ENCODE measurements at regions not wholly inside any gene's neighbourhood (a gene's known extent, or its start where the extent isn't known, plus 50 kb on each side); places are given as distances from the start of the nearest gene placed in this dataset.
A peak's percentile ranks its signal among the peaks of the same experiment; 100 is the strongest.

DNA sequence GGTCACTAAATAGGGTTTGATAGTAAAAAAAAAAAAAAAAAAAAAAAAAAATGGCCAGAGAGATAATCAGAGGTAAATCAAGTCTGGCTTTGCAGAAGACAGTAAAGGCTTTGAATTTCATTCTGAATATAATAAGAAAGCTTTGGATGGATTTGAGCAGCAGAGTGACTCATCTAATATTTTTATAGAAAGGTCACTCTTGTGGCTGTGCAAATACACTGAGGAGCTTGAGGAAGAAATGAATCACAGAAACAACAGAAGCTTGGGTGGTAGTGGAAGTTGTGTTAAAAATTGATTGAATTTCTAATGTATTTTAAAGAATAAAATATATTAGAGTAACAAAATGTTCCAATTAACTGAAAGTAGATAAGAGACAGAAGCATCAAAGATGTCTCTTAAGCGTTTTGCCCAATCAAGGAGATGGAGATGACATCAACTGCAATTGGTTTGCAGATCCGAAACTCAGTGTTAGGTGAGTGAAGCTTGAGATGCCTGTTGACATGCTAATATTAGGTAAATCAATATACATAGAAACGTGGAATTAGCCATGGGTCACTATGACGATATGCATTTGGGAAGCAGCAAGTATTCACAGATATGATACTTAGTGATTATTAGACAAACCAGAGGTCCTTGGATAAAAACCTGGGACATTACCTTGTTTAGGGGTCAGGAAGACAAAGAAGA is 280.5 kb downstream of the GPM6A start:
- H4K12ac ChIP-seq (ENCODE audit: low read depth, low read length), result no peak overlapping the region
- no peak overlapping the region for H3K4ac ChIP-seq (ENCODE audit: low read depth, low read length)
- H3K4me2 ChIP-seq (ENCODE audit: low read length), result no peak overlapping the region
- H3K18ac ChIP-seq (ENCODE audit: low read length), result no peak overlapping the region
- DNase-seq, result no peak
- no peaks in the 10 kb centered on the region for H3K79me1 ChIP-seq (ENCODE audit: low read length)
- no peak overlapping the region for H3K9ac ChIP-seq (ENCODE audit: low read length)
- H3K23ac ChIP-seq (ENCODE audit: low read length), result no peak overlapping the region
- no peak overlapping the region for H2BK12ac ChIP-seq (ENCODE audit: low read length)
- H2BK5ac ChIP-seq (ENCODE audit: low read depth, low read length, poor library complexity), result no peak overlapping the region
- no peak overlapping the region for H3K14ac ChIP-seq (ENCODE audit: low read length)
- no peak overlapping the region for H3K27ac ChIP-seq (ENCODE audit: low read depth, low read length)
- H3K9me3 ChIP-seq (ENCODE audit: insufficient read depth, low read depth, low read length), result no peaks in the 10 kb centered on the region
- no peak overlapping the region for H4K91ac ChIP-seq (ENCODE audit: low read depth, low read length)
- H4K8ac ChIP-seq (ENCODE audit: low read depth, low read length), result no peak overlapping the region
- H3K79me2 ChIP-seq (ENCODE audit: control insufficient read depth, insufficient read depth, low read length, poor library complexity), result no peaks in the 10 kb centered on the region
- H3K27me3 ChIP-seq (ENCODE audit: insufficient read depth, low read length), result no peaks in the 10 kb centered on the region
- whole genome bisulfite sequencing (ENCODE audit: extremely low coverage, insufficient coverage, insufficient read length), result no CpG with 5 or more reads among the region's 4 CpGs
- no peaks in the 10 kb centered on the region for H3K4me1 ChIP-seq (ENCODE audit: control insufficient read depth in 1 of 2, insufficient read depth in 2 of 2, low read length in 2 of 2)
- no peak overlapping the region for H3K4me3 ChIP-seq (ENCODE audit: low read depth, low read length)
- H3K36me3 ChIP-seq (ENCODE audit: control insufficient read depth in 1 of 2, insufficient read depth in 2 of 2, low read length in 2 of 2), result no peaks in the 10 kb centered on the region
- H2AK5ac ChIP-seq (ENCODE audit: low read length), result no peak overlapping the region
- no peak overlapping the region for H2BK120ac ChIP-seq (ENCODE audit: insufficient read depth, low read length, poor library complexity)
- no peak overlapping the region for H2AFZ ChIP-seq (ENCODE audit: insufficient read depth, low read length, poor library complexity)

DNA sequence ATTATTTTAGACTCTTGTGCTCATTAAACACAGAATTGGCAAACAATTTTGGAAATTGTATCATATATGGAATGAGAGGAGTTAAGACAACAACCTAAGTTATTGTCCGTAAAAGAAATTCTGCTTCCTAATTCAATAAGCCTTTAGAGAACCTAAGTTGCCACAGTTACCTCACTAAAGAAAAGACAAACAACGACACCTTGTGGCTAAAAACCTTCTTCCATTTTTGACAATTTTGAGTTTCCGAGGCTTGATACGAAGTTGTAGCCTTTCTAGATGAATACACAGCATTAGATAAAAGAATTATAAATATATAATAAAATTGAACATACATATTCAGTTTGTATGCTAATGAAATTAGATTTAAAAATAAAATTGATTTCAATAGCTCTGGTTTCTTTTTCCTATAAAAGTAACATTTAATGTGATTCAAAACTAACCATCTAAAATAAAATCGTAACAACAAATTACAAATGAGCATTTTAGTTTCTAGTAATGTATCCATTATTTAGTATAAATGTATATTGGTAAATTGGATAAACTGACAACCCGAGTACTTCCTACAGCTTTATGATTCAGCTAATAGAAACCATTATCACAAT is 275.1 kb downstream of the GPM6A start:
- Histone ChIP-seq H3K14ac (ENCODE audit: low read length) (no peak overlapping the region), H2AK5ac (ENCODE audit: low read length) (no peak overlapping the region), H4K91ac (ENCODE audit: low read depth, low read length) (no peak overlapping the region), H3K36me3 (ENCODE audit: control insufficient read depth in 1 of 2, insufficient read depth in 2 of 2, low read length in 2 of 2) (no peaks in the 10 kb centered on the region), H3K4me1 (ENCODE audit: control insufficient read depth in 1 of 2, insufficient read depth in 2 of 2, low read length in 2 of 2) (no peaks in the 10 kb centered on the region), H3K4me3 (ENCODE audit: low read depth, low read length) (no peak overlapping the region), H3K79me1 (ENCODE audit: low read length) (no peaks in the 10 kb centered on the region), H3K79me2 (ENCODE audit: control insufficient read depth, insufficient read depth, low read length, poor library complexity) (no peaks in the 10 kb centered on the region), H3K4me2 (ENCODE audit: low read length) (no peak overlapping the region), H2BK120ac (ENCODE audit: insufficient read depth, low read length, poor library complexity) (no peak overlapping the region), H3K27me3 (ENCODE audit: insufficient read depth, low read length) (no peaks in the 10 kb centered on the region), H2BK12ac (ENCODE audit: low read length) (no peak overlapping the region), H4K8ac (ENCODE audit: low read depth, low read length) (no peak overlapping the region), H3K9me3 (ENCODE audit: insufficient read depth, low read depth, low read length) (peaks cover 6% of the 10 kb centered on the region), H3K23ac (ENCODE audit: low read length) (no peak overlapping the region), H3K9ac (ENCODE audit: low read length) (no peak overlapping the region), H3K27ac (ENCODE audit: low read depth, low read length) (no peak overlapping the region), H2BK5ac (ENCODE audit: low read depth, low read length, poor library complexity) (no peak overlapping the region), H3K4ac (ENCODE audit: low read depth, low read length) (no peak overlapping the region), H3K18ac (ENCODE audit: low read length) (no peak overlapping the region), H4K12ac (ENCODE audit: low read depth, low read length) (no peak overlapping the region), H2AFZ (ENCODE audit: insufficient read depth, low read length, poor library complexity) (no peak overlapping the region)
- DNase-seq, result peak; percentile 25 to 94
- no CpG with 5 or more reads among the region's 6 CpGs for WGBS (ENCODE audit: extremely low coverage, insufficient coverage, insufficient read length)

DNA sequence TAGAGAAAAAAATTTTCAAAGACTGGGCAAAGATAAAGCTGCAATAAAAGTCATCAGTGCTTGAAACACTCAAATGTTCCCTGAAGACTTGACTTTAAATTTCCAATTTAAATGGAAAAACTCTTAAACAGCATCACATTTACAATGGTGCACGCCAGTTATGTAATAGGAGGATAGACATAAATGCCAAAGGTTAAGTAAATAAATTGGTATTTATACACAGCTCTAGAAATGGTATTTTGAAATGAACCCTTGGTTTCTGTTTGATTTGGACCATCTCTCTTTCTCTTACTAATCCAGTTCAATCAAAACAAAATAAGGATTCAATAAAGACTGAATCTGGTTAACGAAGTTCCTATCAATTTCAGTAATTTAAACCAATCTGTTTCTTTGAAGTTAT is 272.6 kb downstream of the GPM6A start:
- no peak overlapping the region for H3K27ac ChIP-seq (ENCODE audit: low read depth, low read length)
- DNase-seq, result no peak
- H4K91ac ChIP-seq (ENCODE audit: low read depth, low read length), result no peak overlapping the region
- WGBS (ENCODE audit: extremely low coverage, insufficient coverage, insufficient read length), result no CpG with 5 or more reads among the region's 2 CpGs
- H3K79me2 ChIP-seq (ENCODE audit: control insufficient read depth, insufficient read depth, low read length, poor library complexity), result no peaks in the 10 kb centered on the region
- H2AFZ ChIP-seq (ENCODE audit: insufficient read depth, low read length, poor library complexity), result no peak overlapping the region
- no peaks in the 10 kb centered on the region for H3K36me3 ChIP-seq (ENCODE audit: control insufficient read depth in 1 of 2, insufficient read depth in 2 of 2, low read length in 2 of 2)
- no peak overlapping the region for H3K4ac ChIP-seq (ENCODE audit: low read depth, low read length)
- no peak overlapping the region for H4K12ac ChIP-seq (ENCODE audit: low read depth, low read length)
- no peak overlapping the region for H3K23ac ChIP-seq (ENCODE audit: low read length)
- no peak overlapping the region for H3K14ac ChIP-seq (ENCODE audit: low read length)
- H4K8ac ChIP-seq (ENCODE audit: low read depth, low read length), result no peak overlapping the region
- H3K9ac ChIP-seq (ENCODE audit: low read length), result no peak overlapping the region
- no peak overlapping the region for H2BK120ac ChIP-seq (ENCODE audit: insufficient read depth, low read length, poor library complexity)
- H3K4me1 ChIP-seq (ENCODE audit: control insufficient read depth in 1 of 2, insufficient read depth in 2 of 2, low read length in 2 of 2), result no peaks in the 10 kb centered on the region
- H2BK5ac ChIP-seq (ENCODE audit: low read depth, low read length, poor library complexity), result no peak overlapping the region
- no peaks in the 10 kb centered on the region for H3K27me3 ChIP-seq (ENCODE audit: insufficient read depth, low read length)
- no peak overlapping the region for H3K18ac ChIP-seq (ENCODE audit: low read length)
- no peak overlapping the region for H3K4me3 ChIP-seq (ENCODE audit: low read depth, low read length)
- H3K79me1 ChIP-seq (ENCODE audit: low read length), result no peaks in the 10 kb centered on the region
- no peak overlapping the region for H3K4me2 ChIP-seq (ENCODE audit: low read length)
- H2AK5ac ChIP-seq (ENCODE audit: low read length), result no peak overlapping the region
- peaks cover 6% of the 10 kb centered on the region for H3K9me3 ChIP-seq (ENCODE audit: insufficient read depth, low read depth, low read length)
- no peak overlapping the region for H2BK12ac ChIP-seq (ENCODE audit: low read length)

DNA sequence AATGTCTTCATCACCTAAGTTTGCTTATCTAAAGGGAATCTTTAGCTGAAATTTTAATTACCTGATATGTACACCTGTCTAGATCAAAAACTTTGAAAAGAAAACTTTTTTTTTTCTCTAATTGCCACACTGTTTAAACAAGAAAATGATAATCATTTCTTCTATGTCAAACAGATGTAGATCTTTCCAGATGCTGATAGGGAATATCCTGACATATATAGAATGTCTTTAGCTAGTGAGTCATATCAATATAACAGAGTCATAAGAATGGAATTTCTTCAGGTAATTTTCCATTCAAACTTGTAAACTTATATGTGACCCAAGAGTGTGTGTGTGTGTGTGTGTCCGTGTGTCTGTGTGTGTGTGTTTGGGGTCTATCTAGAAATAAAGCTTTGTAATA is 271.9 kb downstream of the GPM6A start:
- no peak overlapping the region for H3K14ac ChIP-seq (ENCODE audit: low read length)
- no peak overlapping the region for H2AK5ac ChIP-seq (ENCODE audit: low read length)
- H3K23ac ChIP-seq (ENCODE audit: low read length), result no peak overlapping the region
- no peak overlapping the region for H3K4ac ChIP-seq (ENCODE audit: low read depth, low read length)
- no peak overlapping the region for H3K9ac ChIP-seq (ENCODE audit: low read length)
- H3K4me2 ChIP-seq (ENCODE audit: low read length), result no peak overlapping the region
- H3K18ac ChIP-seq (ENCODE audit: low read length), result no peak overlapping the region
- H3K27me3 ChIP-seq (ENCODE audit: insufficient read depth, low read length), result no peaks in the 10 kb centered on the region
- no peaks in the 10 kb centered on the region for H3K4me1 ChIP-seq (ENCODE audit: control insufficient read depth in 1 of 2, insufficient read depth in 2 of 2, low read length in 2 of 2)
- no peak overlapping the region for H3K27ac ChIP-seq (ENCODE audit: low read depth, low read length)
- H3K36me3 ChIP-seq (ENCODE audit: control insufficient read depth in 1 of 2, insufficient read depth in 2 of 2, low read length in 2 of 2), result no peaks in the 10 kb centered on the region
- no peaks in the 10 kb centered on the region for H3K79me2 ChIP-seq (ENCODE audit: control insufficient read depth, insufficient read depth, low read length, poor library complexity)
- DNase-seq, result peak in 1 of 2 donors; percentile 56
- H2BK5ac ChIP-seq (ENCODE audit: low read depth, low read length, poor library complexity), result no peak overlapping the region
- no peak overlapping the region for H2BK12ac ChIP-seq (ENCODE audit: low read length)
- WGBS (ENCODE audit: extremely low coverage, insufficient coverage, insufficient read length), result no CpG with 5 or more reads among the region's 1 CpG
- peaks cover 6% of the 10 kb centered on the region for H3K9me3 ChIP-seq (ENCODE audit: insufficient read depth, low read depth, low read length)
- H4K8ac ChIP-seq (ENCODE audit: low read depth, low read length), result no peak overlapping the region
- H2BK120ac ChIP-seq (ENCODE audit: insufficient read depth, low read length, poor library complexity), result no peak overlapping the region
- no peak overlapping the region for H2AFZ ChIP-seq (ENCODE audit: insufficient read depth, low read length, poor library complexity)
- no peak overlapping the region for H3K4me3 ChIP-seq (ENCODE audit: low read depth, low read length)
- no peak overlapping the region for H4K91ac ChIP-seq (ENCODE audit: low read depth, low read length)
- no peak overlapping the region for H4K12ac ChIP-seq (ENCODE audit: low read depth, low read length)
- H3K79me1 ChIP-seq (ENCODE audit: low read length), result no peaks in the 10 kb centered on the region
